ENCODE measurements at regions not wholly inside any gene's neighbourhood (a gene's known extent, or its start where the extent isn't known, plus 50 kb on each side); places are given as distances from the start of the nearest gene placed in this dataset.

DNA sequence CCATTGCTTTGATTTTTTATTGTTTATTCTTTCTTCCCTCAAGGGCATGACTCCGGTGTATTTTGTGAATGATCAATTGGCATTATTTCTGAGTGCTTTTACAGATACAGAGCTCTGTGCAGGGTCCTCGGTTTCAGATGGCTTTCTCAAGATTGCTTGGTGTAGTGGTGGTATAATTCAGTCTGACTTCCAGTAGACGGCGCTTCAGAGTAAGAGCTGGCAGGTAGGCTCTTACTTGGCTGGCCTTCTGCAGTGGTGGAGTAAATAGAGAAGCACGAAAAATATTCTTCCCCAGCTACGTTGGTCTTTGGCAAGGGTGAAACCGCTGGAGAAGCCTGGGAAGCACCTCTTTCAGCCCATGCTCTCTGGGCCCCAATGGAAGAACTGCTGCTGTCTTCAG, 723.0 kb upstream of the BCHE start:
- no peaks in the 10 kb centered on the region for H3K4me1 ChIP-seq
- H3K4me3 ChIP-seq = no peak overlapping the region
- intact Hi-C loops (cut with DNase I; ENCODE audit: low total_unique reads) = no loop called here
- no peaks in the 10 kb centered on the region for H3K36me3 ChIP-seq
- no peak overlapping the region for H3K27ac ChIP-seq
- no peak for DNase-seq (ENCODE audit: low spot score in 2 of 2)
- TF ChIP-seq POLR2AphosphoS5 (IDR thresholded peaks at IDR 0.05) (no peak), CTCF (IDR thresholded peaks at IDR 0.05) (no peak), POLR2A (IDR thresholded peaks at IDR 0.05) (no peak)
- no peaks in the 10 kb centered on the region for H3K9me3 ChIP-seq
- no peaks in the 10 kb centered on the region for H3K27me3 ChIP-seq

DNA sequence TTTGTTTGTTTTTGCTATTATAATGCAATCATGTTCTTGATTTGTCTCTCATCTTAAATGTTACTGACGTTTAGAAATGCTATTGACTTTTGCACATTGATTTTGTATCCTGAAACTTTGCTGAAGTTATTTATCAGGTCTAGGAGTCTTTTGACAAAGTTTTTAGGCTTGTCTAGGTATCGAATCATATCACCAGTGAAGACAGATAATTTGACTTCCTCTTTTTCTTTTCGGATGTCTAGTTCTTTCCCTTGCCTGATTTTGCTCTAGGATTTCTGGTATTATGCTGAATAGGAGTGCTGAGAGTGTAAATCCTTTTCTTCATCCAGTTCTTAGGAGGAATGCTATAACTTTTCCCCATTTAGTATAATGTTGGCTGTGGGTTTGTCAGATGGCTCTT, 719.7 kb upstream of the BCHE start:
- intact Hi-C loops (cut with DNase I; ENCODE audit: low total_unique reads) = no loop called here
- H3K27ac ChIP-seq = no peak overlapping the region
- no peak for TF ChIP-seq POLR2A (IDR thresholded peaks at IDR 0.05)
- no peak for TF ChIP-seq CTCF (IDR thresholded peaks at IDR 0.05)
- TF ChIP-seq POLR2AphosphoS5 (IDR thresholded peaks at IDR 0.05) = no peak
- no peaks in the 10 kb centered on the region for H3K9me3 ChIP-seq
- H3K27me3 ChIP-seq = no peaks in the 10 kb centered on the region
- H3K4me1 ChIP-seq = no peaks in the 10 kb centered on the region
- DNase-seq (ENCODE audit: low spot score in 2 of 2) = no peak
- no peak overlapping the region for H3K4me3 ChIP-seq
- no peaks in the 10 kb centered on the region for H3K36me3 ChIP-seq

GRCh38 chr3:166554023-166554422, 716.8 kb upstream of the BCHE start:
- intact Hi-C loops (cut with DNase I; ENCODE audit: low total_unique reads) = no loop called here
- no peak for DNase-seq (ENCODE audit: low spot score in 2 of 2)
- Histone ChIP-seq H3K4me1 (no peaks in the 10 kb centered on the region), H3K36me3 (no peaks in the 10 kb centered on the region), H3K4me3 (no peak overlapping the region), H3K9me3 (no peaks in the 10 kb centered on the region), H3K27ac (no peak overlapping the region), H3K27me3 (no peaks in the 10 kb centered on the region)
- TF ChIP-seq CTCF (IDR thresholded peaks at IDR 0.05) (no peak), POLR2A (IDR thresholded peaks at IDR 0.05) (no peak), POLR2AphosphoS5 (IDR thresholded peaks at IDR 0.05) (no peak)

- H3K4me1 ChIP-seq = no peaks in the 10 kb centered on the region
- no peaks in the 10 kb centered on the region for H3K36me3 ChIP-seq
- intact Hi-C loops (cut with DNase I; ENCODE audit: low total_unique reads) = no loop called here
- H3K27ac ChIP-seq = no peak overlapping the region
- H3K27me3 ChIP-seq = no peaks in the 10 kb centered on the region
- no peak overlapping the region for H3K4me3 ChIP-seq
- TF ChIP-seq POLR2AphosphoS5 (IDR thresholded peaks at IDR 0.05) (no peak), CTCF (IDR thresholded peaks at IDR 0.05) (no peak), POLR2A (IDR thresholded peaks at IDR 0.05) (no peak)
- no peak for DNase-seq (ENCODE audit: low spot score in 2 of 2)
- peaks cover 8 to 16% of the 10 kb centered on the region in 2 donors for H3K9me3 ChIP-seq
These were observed 696.5 kb upstream of the BCHE start for GRCh38 chr3:166533740-166534139.

DNA sequence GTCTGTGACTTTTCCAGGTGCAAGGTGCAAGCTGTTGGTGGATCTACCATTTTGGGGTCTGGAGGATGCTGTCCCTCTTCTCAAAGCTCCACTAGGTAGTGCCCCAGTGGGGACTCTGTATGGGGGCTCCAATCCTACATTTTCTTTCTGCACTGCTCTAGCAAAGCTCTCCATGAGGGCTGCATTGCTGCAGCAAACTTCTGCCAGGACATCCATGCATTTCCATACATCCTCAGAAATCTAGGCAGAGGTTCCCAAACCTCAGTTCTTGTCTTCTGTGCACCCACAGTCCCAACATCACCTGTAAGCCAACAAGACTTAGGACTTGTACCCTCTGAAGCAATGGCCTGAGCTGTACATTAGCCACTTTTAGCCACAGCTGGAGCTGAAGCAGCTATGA, 694.5 kb upstream of the BCHE start:
- no peak overlapping the region for H3K4me3 ChIP-seq
- H3K36me3 ChIP-seq = no peaks in the 10 kb centered on the region
- H3K27ac ChIP-seq = no peak overlapping the region
- no peaks in the 10 kb centered on the region for H3K27me3 ChIP-seq
- TF ChIP-seq POLR2AphosphoS5 (IDR thresholded peaks at IDR 0.05) (no peak), CTCF (IDR thresholded peaks at IDR 0.05) (no peak), POLR2A (IDR thresholded peaks at IDR 0.05) (no peak)
- no peaks in the 10 kb centered on the region for H3K4me1 ChIP-seq
- peaks cover 8 to 16% of the 10 kb centered on the region in 2 donors for H3K9me3 ChIP-seq
- intact Hi-C loops (cut with DNase I; ENCODE audit: low total_unique reads) = no loop called here
- no peak for DNase-seq (ENCODE audit: low spot score in 2 of 2)

Measured in breast epithelium (tissue), 4 donors.